Stimulated activated memory B cell treated with anti-CD40 and anti-IgM and Interleukin-4, amounts not matched to agents 10 μg/mL and 1 μg/mL and 100 μg/mL, for 72 hours (primary cell): ENCODE measurements at regions not wholly inside any gene's neighbourhood (a gene's known extent, or its start where the extent isn't known, plus 50 kb on each side); places are given as distances from the start of the nearest gene placed in this dataset.
"Not testable (repeated sequence)": the region's sequence is repeated elsewhere in the genome, so short reads cannot be mapped to it uniquely, and the experiment has no call there.

Experiments
- ATAC-seq: fragments of 150-1000 bp; cut with Tn5 transposase; 2 replicates; pipeline ENCODE4 v1.10.0; 2021
- H3K27ac Mint-ChIP-seq: one replicate; pipeline ENCODE4 v1.8.0; 2022; ENCODE audit warnings: mild to moderate bottlenecking, mixed read lengths
- H3K27me3 Mint-ChIP-seq: one replicate; pipeline ENCODE4 v1.8.0; 2022; ENCODE audit warnings: mixed read lengths
- H3K36me3 Mint-ChIP-seq: one replicate; pipeline ENCODE4 v1.8.0; 2022; ENCODE audit warnings: mixed read lengths
- H3K4me1 Mint-ChIP-seq: one replicate; pipeline ENCODE4 v1.8.0; 2022; ENCODE audit warnings: mixed read lengths
- H3K4me3 Mint-ChIP-seq: one replicate; pipeline ENCODE4 v1.8.0; 2022; ENCODE audit warnings: mild to moderate bottlenecking, moderate library complexity, mixed read lengths
- H3K9me3 Mint-ChIP-seq: one replicate; pipeline ENCODE4 v1.8.0; 2022; ENCODE audit warnings: mixed read lengths

GRCh38 chr5:62250085-62250484 is 55.9 kb upstream of the KIF2A start:
- not testable (repeated sequence) for ATAC-seq, H3K4me1 Mint-ChIP-seq, H3K27ac Mint-ChIP-seq, H3K4me3 Mint-ChIP-seq, H3K9me3 Mint-ChIP-seq, H3K27me3 Mint-ChIP-seq, H3K36me3 Mint-ChIP-seq

GRCh38 chr5:62250919-62251318 is 55.1 kb upstream of the KIF2A start:
- not testable (repeated sequence) for H3K36me3 Mint-ChIP-seq, H3K4me3 Mint-ChIP-seq, ATAC-seq, H3K9me3 Mint-ChIP-seq, H3K27ac Mint-ChIP-seq, H3K4me1 Mint-ChIP-seq, H3K27me3 Mint-ChIP-seq

- not testable (repeated sequence) for H3K9me3 Mint-ChIP-seq, ATAC-seq, H3K27me3 Mint-ChIP-seq, H3K36me3 Mint-ChIP-seq, H3K4me3 Mint-ChIP-seq, H3K27ac Mint-ChIP-seq, H3K4me1 Mint-ChIP-seq
These were observed 53.5 kb upstream of the KIF2A start for GRCh38 chr5:62252519-62252918.

- H3K4me1 Mint-ChIP-seq, ATAC-seq, H3K9me3 Mint-ChIP-seq, H3K4me3 Mint-ChIP-seq, H3K36me3 Mint-ChIP-seq, H3K27ac Mint-ChIP-seq, H3K27me3 Mint-ChIP-seq: not testable (repeated sequence)
These were observed 50.5 kb upstream of the KIF2A start for GRCh38 chr5:62255551-62255950.

GRCh38 chr5:62256161-62257019 is 49.6 kb upstream of the KIF2A start:
- Mint-ChIP-seq H3K4me3 (peak overlapping the region; percentile 38), H3K27ac (peak overlapping the region; percentile 52), H3K9me3 (peaks cover 7% of the 10 kb centered on the region), H3K36me3 (peaks cover 6% of the 10 kb centered on the region), H3K4me1 (peaks cover 8% of the 10 kb centered on the region), H3K27me3 (no peaks in the 10 kb centered on the region)
- no peak for ATAC-seq
